ENCODE measurements at regions not wholly inside any gene's neighbourhood (a gene's known extent, or its start where the extent isn't known, plus 50 kb on each side); places are given as distances from the start of the nearest gene placed in this dataset.
"Not testable (repeated sequence)": the region's sequence is repeated elsewhere in the genome, so short reads cannot be mapped to it uniquely, and the experiment has no call there.

DNA sequence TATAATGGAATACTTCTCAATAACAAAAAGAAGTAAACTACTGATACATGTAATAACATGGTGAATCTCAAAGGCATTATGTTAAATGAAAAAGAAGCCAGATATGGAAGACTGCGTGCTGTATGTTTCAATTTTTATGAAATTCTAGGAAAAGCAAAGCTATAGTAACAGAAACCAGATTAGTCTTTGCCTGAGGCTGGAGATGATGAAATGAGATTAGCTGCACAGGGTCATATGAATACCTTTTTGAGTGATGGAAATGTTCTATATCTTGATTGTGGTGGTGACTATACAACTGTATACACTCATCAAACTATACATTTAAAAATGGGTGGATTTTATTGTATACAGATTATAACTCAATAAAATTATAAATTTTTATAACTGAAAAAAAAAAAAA lies 113.5 kb downstream of the TMEM30B start:
- no peak for DNase-seq (ENCODE audit: low read depth in 2 of 2)

DNA sequence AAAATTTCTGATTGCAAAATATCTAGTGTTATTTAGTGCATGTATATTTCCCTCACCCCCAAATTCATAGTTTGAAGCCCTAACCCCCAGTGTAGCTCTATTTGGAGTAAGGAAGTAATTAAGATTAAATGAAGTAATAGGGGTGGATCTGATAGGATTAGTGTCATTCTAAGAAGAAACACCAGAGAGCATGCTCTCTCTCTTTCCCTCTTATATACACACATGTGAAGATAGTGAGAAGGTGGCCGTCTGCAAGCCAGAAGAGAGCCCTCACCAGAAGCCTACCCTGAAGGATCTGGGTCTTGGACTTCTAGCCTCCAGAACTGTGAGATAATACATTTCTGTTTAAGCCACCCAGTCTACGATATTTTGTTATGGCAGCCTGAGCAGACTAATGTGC lies 120.3 kb downstream of the TMEM30B start:
- no peak for DNase-seq (ENCODE audit: low read depth in 2 of 2)

GRCh38 chr14:61154641-61155040 lies 126.5 kb downstream of the TMEM30B start:
- peak in 1 of 2 experiments; percentile 34 for DNase-seq (ENCODE audit: low read depth in 2 of 2)

DNA sequence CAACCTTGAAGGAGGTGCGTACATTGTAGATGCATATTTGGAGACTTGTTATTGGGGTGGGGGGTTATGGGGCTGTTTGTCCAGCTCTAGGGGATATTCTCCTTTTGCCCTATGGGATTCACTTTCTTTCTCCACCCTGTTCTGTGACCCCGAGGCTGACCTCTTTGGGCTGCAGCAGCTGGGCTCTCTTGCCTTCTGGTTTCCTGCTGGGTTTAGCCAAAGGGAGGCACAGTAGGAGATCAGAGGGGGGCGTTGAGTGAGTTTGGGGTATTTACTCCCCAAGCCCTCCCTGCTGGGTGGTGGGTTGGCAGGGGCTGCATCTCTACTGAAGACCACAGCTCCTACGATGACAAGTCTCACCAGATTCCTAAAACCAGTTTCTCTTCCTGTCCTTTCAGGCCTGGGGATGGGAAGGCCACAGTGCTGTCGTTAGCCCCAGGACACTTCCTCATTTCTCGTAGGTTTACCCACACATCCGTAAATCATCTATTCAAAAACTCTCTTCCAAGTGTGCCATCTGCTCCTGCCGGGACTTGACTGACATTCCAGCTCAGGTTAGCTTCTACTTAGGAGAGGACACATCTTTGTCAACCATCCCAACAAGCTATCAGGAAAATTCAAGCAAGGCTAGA lies 127.1 kb downstream of the TMEM30B start:
- DNase-seq (ENCODE audit: low read depth in 2 of 2): no peak

- DNase-seq (ENCODE audit: low read depth in 2 of 2): peak; percentile 51 to 55
Observed at GRCh38 chr14:61153431-61153830, 127.7 kb downstream of the TMEM30B start.

- DNase-seq (ENCODE audit: low read depth in 2 of 2): peak; percentile 25 to 37
Observed at GRCh38 chr14:61152851-61153364, 128.2 kb downstream of the TMEM30B start.

GRCh38 chr14:61151251-61151650 lies 129.9 kb downstream of the TMEM30B start:
- DNase-seq (ENCODE audit: low read depth in 2 of 2): peak; percentile 24 to 36

GRCh38 chr14:61150851-61151250 lies 130.3 kb downstream of the TMEM30B start:
- peak; percentile 61 to 62 for DNase-seq (ENCODE audit: low read depth in 2 of 2)

- DNase-seq (ENCODE audit: low read depth in 2 of 2): no peak
Observed at GRCh38 chr14:61149896-61150295, 131.2 kb downstream of the TMEM30B start.

GRCh38 chr14:61148742-61149350 lies 132.3 kb downstream of the TMEM30B start:
- DNase-seq (ENCODE audit: low read depth in 2 of 2): no peak

- DNase-seq (ENCODE audit: low read depth in 2 of 2): peak; percentile 48 to 60
Observed at GRCh38 chr14:61147831-61148549, 133.1 kb downstream of the TMEM30B start.

DNA sequence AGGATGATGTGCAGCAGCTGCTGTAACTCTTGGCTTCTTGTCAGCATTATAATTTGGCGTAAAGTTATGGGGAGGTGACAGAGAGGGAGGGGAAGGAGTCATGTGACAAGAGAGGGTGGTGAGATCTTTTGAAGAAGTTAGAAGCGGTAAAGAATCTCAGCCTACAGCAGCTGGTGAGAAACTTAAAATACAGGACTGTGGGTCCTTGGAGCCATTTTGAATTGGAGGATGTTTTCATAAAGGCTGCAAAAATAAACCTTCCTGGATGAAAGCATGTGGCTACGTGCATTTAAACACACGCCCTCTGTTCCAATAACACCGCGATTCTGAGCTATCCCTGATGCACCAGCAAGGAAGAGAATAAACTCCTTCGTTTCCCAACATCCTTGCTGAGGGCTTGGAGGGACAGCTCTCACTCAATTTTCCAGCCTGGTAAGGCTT lies 133.7 kb downstream of the TMEM30B start:
- DNase-seq (ENCODE audit: low read depth in 2 of 2): peak; percentile 35 to 43

DNA sequence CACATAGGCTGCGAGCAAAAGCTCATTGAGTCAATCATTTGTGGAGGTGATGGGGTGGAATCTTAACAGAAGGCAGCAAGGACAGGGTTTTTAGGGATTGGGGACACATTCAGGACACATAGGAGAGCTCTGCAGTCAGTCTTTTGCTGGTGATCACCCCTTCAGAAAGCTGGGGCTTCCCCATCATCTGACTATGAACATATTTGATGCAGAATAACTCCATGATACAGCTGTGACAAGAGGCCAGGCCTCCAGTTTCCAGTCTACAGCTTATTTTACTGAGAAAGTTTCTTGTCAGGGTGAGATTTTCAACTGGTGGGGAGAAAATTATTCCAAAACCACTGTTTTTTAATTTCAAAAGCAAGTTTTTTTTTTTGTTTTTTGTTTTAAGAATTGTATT lies 134.2 kb downstream of the TMEM30B start:
- no peak for DNase-seq (ENCODE audit: low read depth in 2 of 2)

DNA sequence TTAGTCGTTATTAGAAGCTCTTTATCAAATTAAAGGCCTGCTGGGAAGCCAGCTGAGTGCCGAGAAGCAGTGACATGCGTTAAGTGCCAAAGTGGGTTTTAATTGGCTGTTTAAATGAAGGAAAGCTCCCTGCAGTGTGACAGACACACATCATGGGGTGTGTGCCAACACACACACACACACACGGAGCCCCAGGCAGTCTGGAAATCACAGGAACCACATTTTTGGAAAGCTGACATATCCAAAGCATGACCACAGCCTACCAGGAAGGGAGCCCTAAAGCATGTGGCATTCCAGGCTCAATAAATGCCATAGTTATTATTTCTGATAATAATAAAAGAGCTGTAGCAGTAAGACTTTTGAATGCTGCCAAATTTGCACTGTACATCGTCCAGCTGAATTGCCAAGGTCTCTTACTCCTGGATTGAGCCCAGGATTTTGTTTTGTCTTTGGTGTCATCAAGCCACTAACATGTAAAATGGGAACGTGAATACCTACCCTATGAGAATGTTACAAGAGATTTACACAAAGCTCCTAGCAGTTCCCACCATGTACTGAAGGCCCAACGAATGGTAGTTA lies 135.1 kb downstream of the TMEM30B start:
- peak; percentile 81 to 82 for DNase-seq (ENCODE audit: low read depth in 2 of 2)

DNA sequence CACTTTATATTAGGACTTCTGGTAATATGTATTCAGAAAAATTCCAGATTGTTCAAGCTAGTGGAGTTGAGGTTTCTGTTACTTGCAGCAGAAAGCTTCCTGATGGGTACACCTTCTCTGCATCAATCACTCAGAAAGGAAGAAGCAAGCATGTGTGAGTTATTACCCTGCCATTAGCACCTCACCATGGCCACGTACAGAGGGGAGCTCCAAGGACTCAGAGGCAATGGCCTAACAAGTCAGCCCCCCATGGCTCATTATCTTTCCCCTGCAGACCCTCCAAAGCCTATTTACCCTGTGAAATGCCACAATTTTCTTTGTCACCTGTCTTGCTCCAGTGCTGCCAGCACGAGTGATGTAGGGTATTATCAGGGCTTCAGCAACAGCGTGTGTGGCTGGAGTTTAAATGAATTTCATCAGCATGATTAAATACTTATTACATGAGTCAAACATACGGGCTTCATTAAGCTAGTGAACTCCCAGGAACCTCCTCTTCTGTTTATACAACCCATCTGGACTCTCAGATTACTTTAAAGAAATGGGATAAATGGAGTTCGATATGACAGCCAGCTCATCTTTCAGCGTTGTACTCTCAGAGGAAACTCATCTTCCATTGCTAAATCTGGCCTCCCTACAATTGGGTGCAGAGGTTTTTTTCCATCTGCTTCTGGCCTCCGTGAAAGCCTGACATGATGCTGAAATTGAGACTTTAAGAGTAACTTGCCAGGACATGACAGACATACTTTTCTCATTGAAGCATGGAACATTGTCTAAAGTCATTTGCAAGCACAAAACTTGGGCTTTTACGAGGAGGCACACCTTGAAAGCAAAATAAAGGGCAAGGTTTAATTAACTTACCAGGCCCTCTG lies 135.9 kb downstream of the TMEM30B start:
- DNase-seq (ENCODE audit: low read depth in 2 of 2): peak; percentile 98 to 99

- DNase-seq (ENCODE audit: low read depth in 2 of 2): not testable (repeated sequence)
Observed at GRCh38 chr14:61144117-61145033, 136.8 kb downstream of the TMEM30B start.

GRCh38 chr14:61140872-61141271 lies 140.3 kb downstream of the TMEM30B start:
- peak; percentile 65 to 71 for DNase-seq (ENCODE audit: low read depth in 2 of 2)

DNA sequence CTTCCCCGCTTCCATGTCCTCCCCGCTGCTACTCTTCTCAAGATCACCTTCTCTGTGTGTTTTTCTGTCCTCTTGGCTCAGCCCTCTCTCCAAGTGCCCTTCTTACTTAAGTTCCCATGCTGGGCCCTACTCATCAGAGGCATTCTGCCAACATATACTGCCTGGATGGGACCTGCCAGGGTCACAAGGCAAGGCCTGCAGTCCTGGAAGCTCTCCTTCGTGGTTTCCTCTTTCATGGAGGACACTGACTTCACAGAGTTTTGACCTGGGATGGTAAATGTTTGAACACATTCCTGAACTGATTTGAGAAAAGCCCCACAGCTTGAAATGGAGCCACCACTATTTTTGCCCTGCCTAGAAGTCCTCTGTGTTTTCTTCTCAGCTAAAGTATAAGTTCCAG lies 140.9 kb downstream of the TMEM30B start:
- DNase-seq (ENCODE audit: low read depth in 2 of 2): no peak

- no peak for DNase-seq (ENCODE audit: low read depth in 2 of 2)
Observed at GRCh38 chr14:61139006-61139599, 142.0 kb downstream of the TMEM30B start.

- DNase-seq (ENCODE audit: low read depth in 2 of 2): no peak
Observed at GRCh38 chr14:61132894-61133293, 148.2 kb downstream of the TMEM30B start.

Data from fibroblast of skin of left quadriceps (primary cell).